Liver (tissue), 8 donors: ENCODE measurements at regions not wholly inside any gene's neighbourhood (a gene's known extent, or its start where the extent isn't known, plus 50 kb on each side); places are given as distances from the start of the nearest gene placed in this dataset.
"Not testable (repeated sequence)": the region's sequence is repeated elsewhere in the genome, so short reads cannot be mapped to it uniquely, and the experiment has no call there.

Source experiments
- DNase-seq: peaks from one replicate; pipeline ENCODE4 v3.0.0-alpha.2; 2017; ENCODE audit warnings: low spot score
- H3K27ac ChIP-seq, 2 donors: one replicate each; pipeline ENCODE4 v1.7.0; 2013; ENCODE audit warnings: inconsistent platforms in 2 of 2, low read length in 2 of 2, control low read depth in 1 of 2, low read depth in 1 of 2, mild to moderate bottlenecking in 1 of 2
- H3K27me3 ChIP-seq, 4 donors: one replicate each; pipeline versions ENCODE4 v1.6.1 to v1.7.0; 2013; ENCODE audit warnings: low read length in 3 of 4, inconsistent platforms in 1 of 4, mild to moderate bottlenecking in 1 of 4, moderate library complexity in 1 of 4; ENCODE audit not compliant: control insufficient read depth in 4 of 4, insufficient read depth in 4 of 4
- H3K36me3 ChIP-seq, 4 donors: one replicate each; pipeline versions ENCODE4 v1.6.1 to v1.7.0; 2013; ENCODE audit warnings: low read length in 3 of 4, mild to moderate bottlenecking in 3 of 4, low read depth in 1 of 4, moderate library complexity in 1 of 4; ENCODE audit not compliant: control insufficient read depth in 4 of 4, insufficient read depth in 3 of 4
- H3K4me1 ChIP-seq, 4 donors: one replicate each; pipeline versions ENCODE4 v1.6.1 to v1.7.0; 2013; ENCODE audit warnings: low read length in 3 of 4, mild to moderate bottlenecking in 3 of 4, moderate library complexity in 1 of 4; ENCODE audit not compliant: control insufficient read depth in 4 of 4, insufficient read depth in 4 of 4
- H3K4me3 ChIP-seq, 3 donors: one replicate each; pipeline versions ENCODE4 v1.6.1 to v1.7.0; 2013; ENCODE audit warnings: low read length in 3 of 3, control low read depth in 1 of 3, low read depth in 1 of 3, mild to moderate bottlenecking in 1 of 3
- H3K9ac ChIP-seq, 2 donors: one replicate each; pipeline ENCODE4 v1.7.0; 2013; ENCODE audit warnings: low read length in 2 of 2, mild to moderate bottlenecking in 2 of 2, moderate library complexity in 2 of 2, control low read depth in 1 of 2, low read depth in 1 of 2
- H3K9me3 ChIP-seq, 4 donors: one replicate each; pipeline versions ENCODE4 v1.6.1 to v1.7.0; 2013; ENCODE audit warnings: low read length in 3 of 4; ENCODE audit not compliant: control insufficient read depth in 4 of 4
- FOXA1 ChIP-seq: IDR thresholded peaks from 2 replicates; pipeline ENCODE4 v1.6.1; 2016; ENCODE audit warnings: antibody characterized with exemption
- FOXA2 ChIP-seq: IDR thresholded peaks from 2 replicates; pipeline ENCODE4 v1.6.1; 2016; ENCODE audit warnings: antibody characterized with exemption
- HNF4A ChIP-seq, 2 donors: conservative IDR thresholded peaks; 2 replicates each; pipeline ENCODE4 v1.6.1; 2016; ENCODE audit warnings: antibody characterized with exemption in 2 of 2, mild to moderate bottlenecking in 2 of 2
- HNF4G ChIP-seq: IDR thresholded peaks from 2 replicates; pipeline ENCODE4 v1.6.1; 2016; ENCODE audit warnings: antibody characterized with exemption
- RXRA ChIP-seq, 2 donors: IDR thresholded peaks; 2 replicates each; pipeline ENCODE4 v1.6.1; 2017 to 2018; ENCODE audit warnings: antibody characterized with exemption in 2 of 2, mild to moderate bottlenecking in 1 of 2
- YY1 ChIP-seq: IDR thresholded peaks from 2 replicates; pipeline ENCODE4 v1.6.1; 2016; ENCODE audit warnings: antibody characterized with exemption, mild to moderate bottlenecking
- ZBTB33 ChIP-seq: IDR thresholded peaks from 2 replicates; pipeline ENCODE4 v1.6.1; 2016; ENCODE audit warnings: antibody characterized with exemption
- WGBS: extraction: QIAGEN DNeasy Blood & Tissue Kit; methylation state at CpG from one replicate; pipeline ENCODE4 v1.1.7; 2013; 5-methylcytosine and 5-hydroxymethylcytosine counted together
- TF ChIP-seq, protein P1 (sequence below): fragments of 150-350 bp; IDR thresholded peaks from 2 replicates; pipeline ENCODE4 v1.5.1; 2017; ENCODE audit warnings: improper control_type of control experiment, low read depth, low read length; ENCODE audit not compliant: missing input control
- donor health status: healthy.
- donor health status: healthy.
- donor health status: healthy.
- donor health status: healthy.
- donor health status: healthy.

DNA sequence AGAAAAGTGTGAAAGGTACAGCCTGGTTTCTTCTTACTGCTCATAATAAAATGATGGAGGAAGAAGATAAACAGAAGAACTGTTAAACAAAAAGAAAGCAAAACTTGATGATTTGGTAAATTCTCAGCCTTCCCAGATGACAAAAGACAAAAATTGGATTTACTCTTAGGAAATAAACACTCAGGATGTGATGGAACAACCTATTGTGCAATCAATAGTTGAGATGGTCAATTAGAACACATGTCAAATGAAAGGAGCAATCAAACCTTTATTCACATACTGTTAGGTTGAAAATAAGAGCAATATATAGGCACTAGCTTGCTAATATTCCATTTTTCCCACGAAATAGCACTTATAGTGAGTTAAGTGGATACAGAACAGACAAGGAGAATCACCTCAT is 1174.0 kb upstream of the SLC39A10 start (continued):
- no peak for TF ChIP-seq ZBTB33

DNA sequence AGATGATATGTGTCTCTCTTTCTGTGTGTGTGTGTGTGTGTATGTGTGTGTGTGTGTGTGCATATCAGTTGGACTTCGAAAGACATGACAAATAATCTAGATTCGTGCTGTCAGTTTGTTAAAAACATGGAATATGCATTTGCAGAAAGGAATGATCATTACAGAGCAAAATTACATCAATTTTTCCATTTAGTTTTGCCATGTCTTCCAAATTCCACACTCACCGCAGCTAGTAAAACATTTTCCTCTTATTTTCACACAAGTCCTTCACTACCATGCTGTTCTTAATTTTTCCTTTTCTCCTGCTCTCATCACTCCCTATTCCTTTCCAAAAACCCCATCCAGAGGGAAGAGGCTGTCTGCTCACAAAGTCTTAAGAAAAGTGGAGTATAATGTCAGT is 1191.4 kb upstream of the SLC39A10 start:
- Histone ChIP-seq H3K4me3 (no peak overlapping the region), H3K4me1 (no peaks in the 10 kb centered on the region), H3K36me3 (no peaks in the 10 kb centered on the region), H3K9ac (no peak overlapping the region), H3K27me3 (no peaks in the 10 kb centered on the region), H3K9me3 (no peaks in the 10 kb centered on the region), H3K27ac (no peak overlapping the region)
- no peak for TF ChIP-seq HNF4G
- TF ChIP-seq, protein P1, sequence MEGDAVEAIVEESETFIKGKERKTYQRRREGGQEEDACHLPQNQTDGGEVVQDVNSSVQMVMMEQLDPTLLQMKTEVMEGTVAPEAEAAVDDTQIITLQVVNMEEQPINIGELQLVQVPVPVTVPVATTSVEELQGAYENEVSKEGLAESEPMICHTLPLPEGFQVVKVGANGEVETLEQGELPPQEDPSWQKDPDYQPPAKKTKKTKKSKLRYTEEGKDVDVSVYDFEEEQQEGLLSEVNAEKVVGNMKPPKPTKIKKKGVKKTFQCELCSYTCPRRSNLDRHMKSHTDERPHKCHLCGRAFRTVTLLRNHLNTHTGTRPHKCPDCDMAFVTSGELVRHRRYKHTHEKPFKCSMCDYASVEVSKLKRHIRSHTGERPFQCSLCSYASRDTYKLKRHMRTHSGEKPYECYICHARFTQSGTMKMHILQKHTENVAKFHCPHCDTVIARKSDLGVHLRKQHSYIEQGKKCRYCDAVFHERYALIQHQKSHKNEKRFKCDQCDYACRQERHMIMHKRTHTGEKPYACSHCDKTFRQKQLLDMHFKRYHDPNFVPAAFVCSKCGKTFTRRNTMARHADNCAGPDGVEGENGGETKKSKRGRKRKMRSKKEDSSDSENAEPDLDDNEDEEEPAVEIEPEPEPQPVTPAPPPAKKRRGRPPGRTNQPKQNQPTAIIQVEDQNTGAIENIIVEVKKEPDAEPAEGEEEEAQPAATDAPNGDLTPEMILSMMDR = no peak
- 69% methylated on average over 3 of the region's 3 CpGs for WGBS
- DNase-seq = no peak

- 68% methylated on average over 8 of the region's 8 CpGs for WGBS
- no peak overlapping the region for H3K27ac ChIP-seq
- no peak for TF ChIP-seq YY1
- no peak for TF ChIP-seq RXRA (IDR thresholded peaks at IDR 0.05)
- no peaks in the 10 kb centered on the region for H3K36me3 ChIP-seq
- no peaks in the 10 kb centered on the region for H3K27me3 ChIP-seq
- no peak overlapping the region for H3K4me3 ChIP-seq
- no peaks in the 10 kb centered on the region for H3K9me3 ChIP-seq
- no peak for DNase-seq
- no peaks in the 10 kb centered on the region for H3K4me1 ChIP-seq
- H3K9ac ChIP-seq = no peak overlapping the region
These were observed 1191.9 kb upstream of the SLC39A10 start for GRCh38 chr2:194464964-194465638.

- not testable (repeated sequence) for H3K9me3 ChIP-seq, H3K4me3 ChIP-seq, H3K4me1 ChIP-seq, DNase-seq, H3K9ac ChIP-seq, H3K27ac ChIP-seq, H3K27me3 ChIP-seq, H3K36me3 ChIP-seq
- WGBS = 50% methylated on average over 2 of the region's 2 CpGs
These were observed 1194.1 kb upstream of the SLC39A10 start for GRCh38 chr2:194462883-194463282.

GRCh38 chr2:194455358-194455757 is 1201.7 kb upstream of the SLC39A10 start:
- Histone ChIP-seq H3K9ac (no peak overlapping the region), H3K36me3 (no peaks in the 10 kb centered on the region), H3K9me3 (no peaks in the 10 kb centered on the region), H3K4me1 (peaks cover 0 to 2% (median 0%) of the 10 kb centered on the region in 4 donors), H3K27ac (no peak overlapping the region), H3K4me3 (no peak overlapping the region), H3K27me3 (no peaks in the 10 kb centered on the region)
- DNase-seq = no peak
- TF ChIP-seq FOXA2 = no peak
- TF ChIP-seq FOXA1 = no peak
- TF ChIP-seq HNF4A (conservative IDR thresholded peaks at IDR 0.05) = peak in 1 of 2 donors; percentile 33
- WGBS = 24% methylated on average over 2 of the region's 2 CpGs
